ENCODE measurements at regions not wholly inside any gene's neighbourhood (a gene's known extent, or its start where the extent isn't known, plus 50 kb on each side); places are given as distances from the start of the nearest gene placed in this dataset.

DNA sequence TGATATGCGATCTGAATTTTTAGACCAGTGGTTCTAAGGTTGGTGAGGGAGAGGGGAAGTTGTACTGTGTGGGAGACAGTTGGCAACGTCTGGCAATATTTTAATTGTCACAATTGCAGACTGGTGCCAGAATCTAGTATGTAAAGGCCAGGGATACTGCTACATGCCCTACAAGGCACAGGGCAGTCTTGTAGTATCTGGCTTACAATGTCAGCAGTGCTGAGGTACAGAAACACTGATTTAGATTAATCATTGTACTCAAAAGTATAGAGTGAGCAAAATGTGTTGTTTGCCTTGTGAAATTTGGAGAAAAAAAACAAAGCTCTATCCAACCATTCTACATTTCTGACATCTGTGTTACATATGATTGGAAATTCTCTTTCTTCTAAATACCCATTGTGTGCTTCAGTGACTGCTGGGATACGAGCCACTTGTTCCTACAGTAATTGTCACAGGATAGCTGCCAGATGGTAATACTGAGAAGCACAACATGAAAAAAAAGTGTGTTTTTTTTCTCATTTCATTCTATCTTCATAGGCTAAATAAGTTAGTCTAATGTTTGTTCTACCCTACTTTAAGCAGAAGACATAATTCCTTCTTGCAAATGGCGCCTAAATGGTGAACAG is 526.7 kb upstream of the AGA start:
- Histone ChIP-seq H3K9me3 (no peaks in the 10 kb centered on the region), H3K4me3 (ENCODE audit: low read depth, low read length) (no peak overlapping the region), H3K27me3 (no peaks in the 10 kb centered on the region), H3K4me1 (no peaks in the 10 kb centered on the region), H3K36me3 (no peaks in the 10 kb centered on the region)
- TF ChIP-seq, protein P1, sequence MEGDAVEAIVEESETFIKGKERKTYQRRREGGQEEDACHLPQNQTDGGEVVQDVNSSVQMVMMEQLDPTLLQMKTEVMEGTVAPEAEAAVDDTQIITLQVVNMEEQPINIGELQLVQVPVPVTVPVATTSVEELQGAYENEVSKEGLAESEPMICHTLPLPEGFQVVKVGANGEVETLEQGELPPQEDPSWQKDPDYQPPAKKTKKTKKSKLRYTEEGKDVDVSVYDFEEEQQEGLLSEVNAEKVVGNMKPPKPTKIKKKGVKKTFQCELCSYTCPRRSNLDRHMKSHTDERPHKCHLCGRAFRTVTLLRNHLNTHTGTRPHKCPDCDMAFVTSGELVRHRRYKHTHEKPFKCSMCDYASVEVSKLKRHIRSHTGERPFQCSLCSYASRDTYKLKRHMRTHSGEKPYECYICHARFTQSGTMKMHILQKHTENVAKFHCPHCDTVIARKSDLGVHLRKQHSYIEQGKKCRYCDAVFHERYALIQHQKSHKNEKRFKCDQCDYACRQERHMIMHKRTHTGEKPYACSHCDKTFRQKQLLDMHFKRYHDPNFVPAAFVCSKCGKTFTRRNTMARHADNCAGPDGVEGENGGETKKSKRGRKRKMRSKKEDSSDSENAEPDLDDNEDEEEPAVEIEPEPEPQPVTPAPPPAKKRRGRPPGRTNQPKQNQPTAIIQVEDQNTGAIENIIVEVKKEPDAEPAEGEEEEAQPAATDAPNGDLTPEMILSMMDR (IDR thresholded peaks at IDR 0.05; ENCODE audit: low read depth, low read length) = no peak
- no peak for DNase-seq

DNA sequence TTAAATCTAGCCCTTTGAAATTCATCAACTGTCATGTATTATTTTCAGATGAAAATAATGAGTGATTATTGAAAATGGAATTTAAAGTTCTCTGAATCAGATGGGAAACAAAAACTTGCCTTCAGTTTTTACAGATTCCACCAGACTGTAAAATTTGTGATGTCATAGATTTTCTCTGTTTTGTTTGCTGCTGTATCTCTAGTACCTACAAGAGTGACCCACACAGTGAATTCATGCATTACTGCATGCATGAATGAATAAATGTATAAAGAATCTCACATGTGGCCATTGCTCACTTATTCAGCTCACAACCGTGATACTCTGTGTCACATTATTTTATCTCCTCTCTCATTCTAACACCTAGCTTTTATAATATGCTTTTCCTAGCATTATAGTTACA is 532.2 kb upstream of the AGA start:
- no peak overlapping the region for H3K4me3 ChIP-seq (ENCODE audit: low read depth, low read length)
- H3K9me3 ChIP-seq = no peaks in the 10 kb centered on the region
- no peaks in the 10 kb centered on the region for H3K4me1 ChIP-seq
- H3K36me3 ChIP-seq = no peaks in the 10 kb centered on the region
- no peaks in the 10 kb centered on the region for H3K27me3 ChIP-seq
- DNase-seq = no peak
- TF ChIP-seq, protein P1 (IDR thresholded peaks at IDR 0.05; ENCODE audit: low read depth, low read length) = no peak

DNA sequence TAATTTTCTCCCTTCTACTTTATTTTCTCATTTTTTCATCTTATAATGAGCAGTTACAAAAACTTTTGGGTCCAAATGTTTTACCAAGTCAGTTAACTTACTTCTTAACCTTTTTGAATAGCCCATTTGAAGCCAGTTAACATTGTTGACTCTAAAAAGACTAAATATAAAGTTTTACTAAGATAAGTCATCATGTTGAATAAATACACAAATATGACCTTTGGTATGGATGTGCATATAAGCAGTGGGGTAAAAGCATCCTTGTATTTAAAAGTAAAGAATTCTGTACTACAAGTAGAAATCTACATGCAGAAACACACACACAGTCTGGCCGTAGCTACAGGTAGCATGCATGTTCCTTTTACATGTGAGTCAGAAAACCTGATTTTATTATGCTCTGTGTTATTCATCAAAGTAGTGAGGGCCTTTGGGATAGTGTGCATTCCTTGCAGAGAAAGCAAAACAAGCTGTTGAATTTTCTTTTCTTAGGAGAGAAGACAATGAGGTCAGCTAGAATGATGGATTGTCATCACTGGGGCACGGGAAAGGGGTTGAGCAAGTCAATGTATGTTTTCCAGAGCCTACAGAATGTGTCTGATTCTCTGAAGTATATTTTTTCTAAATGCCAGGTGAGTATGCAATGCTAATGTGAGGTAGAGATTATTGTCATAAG is 533.2 kb upstream of the AGA start:
- Histone ChIP-seq H3K4me1 (no peaks in the 10 kb centered on the region), H3K27me3 (no peaks in the 10 kb centered on the region), H3K36me3 (no peaks in the 10 kb centered on the region), H3K4me3 (ENCODE audit: low read depth, low read length) (no peak overlapping the region), H3K9me3 (no peaks in the 10 kb centered on the region)
- TF ChIP-seq, protein P1 (IDR thresholded peaks at IDR 0.05; ENCODE audit: low read depth, low read length) = no peak
- no peak for DNase-seq

DNA sequence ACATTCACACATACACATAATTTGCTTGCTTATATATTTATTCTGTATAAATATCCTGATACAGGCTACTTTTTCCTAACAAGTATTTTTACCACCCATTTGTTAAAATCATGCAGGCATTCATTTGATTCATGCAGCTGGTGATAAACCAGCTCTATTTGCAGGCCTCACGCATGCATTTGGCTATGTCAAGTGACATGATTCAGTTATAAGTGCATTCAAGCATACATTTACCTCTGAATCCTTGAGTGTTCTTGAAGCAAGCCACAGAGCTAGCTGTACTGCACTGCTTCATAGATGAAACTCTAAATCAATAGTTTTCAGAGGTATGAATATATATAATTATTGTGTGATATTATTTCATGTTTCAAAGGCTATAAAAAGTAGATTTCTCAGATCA is 544.0 kb upstream of the AGA start:
- Histone ChIP-seq H3K9me3 (no peaks in the 10 kb centered on the region), H3K4me3 (ENCODE audit: low read depth, low read length) (no peak overlapping the region), H3K36me3 (no peaks in the 10 kb centered on the region), H3K27me3 (no peaks in the 10 kb centered on the region), H3K4me1 (no peaks in the 10 kb centered on the region)
- DNase-seq = no peak
- TF ChIP-seq, protein P1 (IDR thresholded peaks at IDR 0.05; ENCODE audit: low read depth, low read length) = no peak

DNA sequence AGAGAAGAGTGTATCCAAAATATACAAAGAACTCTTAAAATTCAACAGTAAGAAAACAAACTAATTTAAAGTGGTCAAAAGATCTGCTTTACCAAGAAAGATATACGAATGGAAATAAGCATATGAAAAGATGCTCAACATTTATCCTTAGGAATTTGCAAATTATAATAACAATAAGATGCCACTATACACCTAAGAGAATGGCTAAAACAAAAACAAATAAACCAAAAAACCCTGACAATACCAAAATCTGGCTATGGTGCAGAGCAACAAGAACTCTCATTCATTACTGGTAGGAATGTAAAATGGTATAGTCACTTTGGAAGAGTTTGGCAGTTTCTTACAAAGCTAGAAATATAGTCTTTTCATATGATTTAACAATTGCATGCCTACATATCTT is 545.7 kb upstream of the AGA start:
- Histone ChIP-seq H3K4me1 (no peaks in the 10 kb centered on the region), H3K9me3 (no peaks in the 10 kb centered on the region), H3K36me3 (no peaks in the 10 kb centered on the region), H3K27me3 (no peaks in the 10 kb centered on the region), H3K4me3 (ENCODE audit: low read depth, low read length) (no peak overlapping the region)
- DNase-seq = no peak
- TF ChIP-seq, protein P1 (IDR thresholded peaks at IDR 0.05; ENCODE audit: low read depth, low read length) = no peak

GRCh38 chr4:177989503-177990201 is 547.4 kb upstream of the AGA start:
- H3K9me3 ChIP-seq = no peaks in the 10 kb centered on the region
- no peak overlapping the region for H3K4me3 ChIP-seq (ENCODE audit: low read depth, low read length)
- no peaks in the 10 kb centered on the region for H3K4me1 ChIP-seq
- no peaks in the 10 kb centered on the region for H3K27me3 ChIP-seq
- no peaks in the 10 kb centered on the region for H3K36me3 ChIP-seq
- no peak for DNase-seq
- TF ChIP-seq, protein P1 (IDR thresholded peaks at IDR 0.05; ENCODE audit: low read depth, low read length) = no peak
